Stomach (tissue), 8 donors: ENCODE measurements at regions not wholly inside any gene's neighbourhood (a gene's known extent, or its start where the extent isn't known, plus 50 kb on each side); places are given as distances from the start of the nearest gene placed in this dataset.

Experiments used
- DNase-seq, 2 donors: peaks; one replicate each; pipeline versions ENCODE4 v3.0.0 to v3.0.0-alpha.2; 2013 to 2019
- H3K27ac ChIP-seq, 5 donors: fragments of 200-600 bp in 4 of 5; sonication (generic) in 4 of 5; one replicate each; pipeline ENCODE4 v1.5.1; 2013 to 2019; ENCODE audit warnings: mild to moderate bottlenecking in 1 of 5, moderate library complexity in 1 of 5
- H3K27me3 ChIP-seq, 3 donors: fragments of 200-600 bp; sonication (generic); one replicate each; pipeline ENCODE4 v1.5.1; 2017 to 2019; ENCODE audit warnings: mixed run types in 1 of 3
- H3K36me3 ChIP-seq, 4 donors: fragments of 200-600 bp; sonication (generic); 1 replicate in 3 of 4; 2 replicates in 1 of 4; pipeline ENCODE4 v1.5.1; 2016 to 2019
- H3K4me1 ChIP-seq, 4 donors: fragments of 200-600 bp; sonication (generic); one replicate each; pipeline ENCODE4 v1.5.1; 2016 to 2019
- H3K4me3 ChIP-seq, 4 donors: fragments of 200-600 bp; sonication (generic) in 3 of 4; one replicate each; pipeline ENCODE4 v1.5.1; 2016 to 2019; ENCODE audit warnings: mild to moderate bottlenecking in 1 of 4
- H3K9me3 ChIP-seq, 4 donors: fragments of 200-600 bp; sonication (generic); one replicate each; pipeline ENCODE4 v1.5.1; 2016 to 2019
- EP300 ChIP-seq: sonication (generic); formaldehyde crosslinking; IDR thresholded peaks from one replicate; pipeline ENCODE4 v1.6.1; 2017; ENCODE audit warnings: antibody characterized with exemption
- POLR2A ChIP-seq, 4 donors: fragments of 450-650 bp; IDR thresholded peaks; one replicate each; pipeline ENCODE4 v1.6.1; 2016; ENCODE audit warnings: antibody characterized with exemption in 4 of 4, control low read depth in 2 of 4, mild to moderate bottlenecking in 1 of 4, moderate library complexity in 1 of 4
- POLR2AphosphoS5 ChIP-seq, 3 donors: sonication (generic); formaldehyde crosslinking; IDR thresholded peaks; one replicate each; pipeline ENCODE4 v1.6.1; 2016; ENCODE audit warnings: antibody characterized with exemption in 3 of 3
- WGBS, 5 donors: extraction: QIAGEN DNeasy Blood & Tissue Kit in 3 of 5; methylation state at CpG; one replicate each; pipeline versions ENCODE4 v1.1.5 to v1.1.7; 2013 to 2018; 5-methylcytosine and 5-hydroxymethylcytosine counted together
- intact Hi-C: fragments of 100-400 bp; cut with DNase I; formaldehyde crosslinking; loops from one replicate; pipeline ENCODE4 v1.15.1; 2023; ENCODE audit warnings: low total_unique reads
- TF ChIP-seq, protein P1 (sequence below), 7 experiments: fragments of 450-650 bp in 4 of 7; fragments of 200-600 bp in 3 of 7; sonication (generic) in 3 of 7; IDR thresholded peaks; one replicate each; pipeline ENCODE4 v1.5.1; 2016 to 2019; ENCODE audit warnings: antibody characterized with exemption in 7 of 7, control low read depth in 2 of 7, mild to moderate bottlenecking in 1 of 7
- donor health status: healthy with polysubstance abuse.
- donor health status: Bipolar disorder and iron deficiency.
- donor health status: healthy.

DNA sequence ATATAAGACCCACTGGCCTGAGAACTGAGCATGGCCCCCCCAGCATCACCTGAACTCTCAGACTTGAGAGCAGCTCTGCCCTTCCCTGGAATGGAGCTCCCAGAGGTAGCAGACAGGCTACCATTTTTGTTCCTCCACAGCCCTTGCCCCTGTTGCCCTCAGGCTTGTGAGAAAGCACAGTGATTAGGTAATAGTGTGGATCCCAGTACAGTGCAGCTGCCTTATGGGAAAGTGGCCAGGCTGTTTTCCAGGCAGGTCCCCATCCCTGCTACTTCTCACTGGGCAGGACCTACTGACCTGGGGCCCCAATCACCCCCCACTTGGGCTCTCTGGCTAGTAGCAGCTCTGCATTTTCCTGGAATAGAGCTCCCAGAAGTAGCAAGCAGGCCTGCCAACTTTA is 834.0 kb downstream of the DACH1 start:
- Histone ChIP-seq H3K36me3 (no peaks in the 10 kb centered on the region), H3K9me3 (peaks cover 0 to 32% (median 5%) of the 10 kb centered on the region in 4 donors), H3K4me3 (no peak overlapping the region), H3K27me3 (no peaks in the 10 kb centered on the region), H3K4me1 (no peaks in the 10 kb centered on the region), H3K27ac (no peak overlapping the region)
- DNase-seq, result no peak
- intact Hi-C loops, result no loop called here
- TF ChIP-seq EP300 (no peak), POLR2A (IDR thresholded peaks at IDR 0.05) (no peak), POLR2AphosphoS5 (IDR thresholded peaks at IDR 0.05) (no peak)
- TF ChIP-seq, protein P1, sequence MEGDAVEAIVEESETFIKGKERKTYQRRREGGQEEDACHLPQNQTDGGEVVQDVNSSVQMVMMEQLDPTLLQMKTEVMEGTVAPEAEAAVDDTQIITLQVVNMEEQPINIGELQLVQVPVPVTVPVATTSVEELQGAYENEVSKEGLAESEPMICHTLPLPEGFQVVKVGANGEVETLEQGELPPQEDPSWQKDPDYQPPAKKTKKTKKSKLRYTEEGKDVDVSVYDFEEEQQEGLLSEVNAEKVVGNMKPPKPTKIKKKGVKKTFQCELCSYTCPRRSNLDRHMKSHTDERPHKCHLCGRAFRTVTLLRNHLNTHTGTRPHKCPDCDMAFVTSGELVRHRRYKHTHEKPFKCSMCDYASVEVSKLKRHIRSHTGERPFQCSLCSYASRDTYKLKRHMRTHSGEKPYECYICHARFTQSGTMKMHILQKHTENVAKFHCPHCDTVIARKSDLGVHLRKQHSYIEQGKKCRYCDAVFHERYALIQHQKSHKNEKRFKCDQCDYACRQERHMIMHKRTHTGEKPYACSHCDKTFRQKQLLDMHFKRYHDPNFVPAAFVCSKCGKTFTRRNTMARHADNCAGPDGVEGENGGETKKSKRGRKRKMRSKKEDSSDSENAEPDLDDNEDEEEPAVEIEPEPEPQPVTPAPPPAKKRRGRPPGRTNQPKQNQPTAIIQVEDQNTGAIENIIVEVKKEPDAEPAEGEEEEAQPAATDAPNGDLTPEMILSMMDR (IDR thresholded peaks at IDR 0.05), result no peak

DNA sequence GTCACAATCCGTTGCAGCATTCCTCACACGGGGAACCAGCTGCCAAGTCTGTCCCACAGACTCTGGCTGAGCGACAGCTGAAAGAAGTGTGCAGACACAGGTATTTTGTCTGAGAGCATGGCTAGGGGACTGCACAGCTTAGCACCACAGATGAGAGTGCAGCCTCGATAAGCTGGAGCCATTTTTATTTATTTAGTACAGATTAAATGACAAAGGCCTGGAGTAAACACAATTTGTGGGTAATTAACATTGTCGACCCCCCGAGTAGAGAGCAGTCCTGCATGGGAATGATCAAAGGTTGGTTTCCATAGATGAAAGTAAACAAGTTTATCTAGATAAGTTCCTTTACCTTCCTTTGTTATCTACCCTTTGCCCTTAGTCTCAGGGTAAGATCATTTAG is 836.2 kb downstream of the DACH1 start:
- Histone ChIP-seq H3K36me3 (no peaks in the 10 kb centered on the region), H3K27me3 (no peaks in the 10 kb centered on the region), H3K9me3 (peaks cover 0 to 54% (median 8%) of the 10 kb centered on the region in 4 donors), H3K4me1 (no peaks in the 10 kb centered on the region), H3K4me3 (no peak overlapping the region), H3K27ac (no peak overlapping the region)
- DNase-seq, result no peak
- intact Hi-C loops, result no loop called here
- 23 to 53% (median 30%) methylated on average over 6 of the region's 6 CpGs for WGBS, 5 donors
- TF ChIP-seq POLR2AphosphoS5 (IDR thresholded peaks at IDR 0.05) (no peak), EP300 (no peak), POLR2A (IDR thresholded peaks at IDR 0.05) (no peak)
- TF ChIP-seq, protein P1 (IDR thresholded peaks at IDR 0.05), result no peak

DNA sequence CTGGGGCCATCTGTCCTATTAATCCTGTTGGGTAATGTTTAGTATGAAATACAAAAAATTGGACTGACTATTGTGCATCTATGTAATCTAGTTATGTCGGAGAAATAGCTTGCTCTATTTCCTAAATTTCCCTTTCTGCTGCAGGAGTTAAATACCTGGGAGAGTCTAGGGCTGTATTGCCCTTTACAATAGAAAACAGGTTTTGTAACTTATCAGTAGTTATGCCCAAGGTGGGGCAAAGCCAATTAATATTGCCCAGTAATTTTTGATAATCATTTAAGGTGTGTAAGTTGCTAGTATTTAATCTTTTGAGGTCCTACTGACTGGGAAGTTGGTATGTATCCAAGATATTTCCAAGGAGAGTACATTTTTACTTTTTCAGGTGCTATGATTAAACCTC is 838.1 kb downstream of the DACH1 start:
- Histone ChIP-seq H3K4me3 (no peak overlapping the region), H3K36me3 (no peaks in the 10 kb centered on the region), H3K27me3 (no peaks in the 10 kb centered on the region), H3K4me1 (no peaks in the 10 kb centered on the region), H3K9me3 (peaks cover 0 to 55% (median 8%) of the 10 kb centered on the region in 4 donors), H3K27ac (no peak overlapping the region)
- intact Hi-C loops, result no loop called here
- DNase-seq, result no peak
- TF ChIP-seq POLR2AphosphoS5 (IDR thresholded peaks at IDR 0.05) (no peak), EP300 (no peak), POLR2A (IDR thresholded peaks at IDR 0.05) (no peak)
- TF ChIP-seq, protein P1 (IDR thresholded peaks at IDR 0.05), result no peak
- WGBS, 5 donors, result 36 to 95% (median 95%) methylated on average over 1 of the region's 1 CpG

DNA sequence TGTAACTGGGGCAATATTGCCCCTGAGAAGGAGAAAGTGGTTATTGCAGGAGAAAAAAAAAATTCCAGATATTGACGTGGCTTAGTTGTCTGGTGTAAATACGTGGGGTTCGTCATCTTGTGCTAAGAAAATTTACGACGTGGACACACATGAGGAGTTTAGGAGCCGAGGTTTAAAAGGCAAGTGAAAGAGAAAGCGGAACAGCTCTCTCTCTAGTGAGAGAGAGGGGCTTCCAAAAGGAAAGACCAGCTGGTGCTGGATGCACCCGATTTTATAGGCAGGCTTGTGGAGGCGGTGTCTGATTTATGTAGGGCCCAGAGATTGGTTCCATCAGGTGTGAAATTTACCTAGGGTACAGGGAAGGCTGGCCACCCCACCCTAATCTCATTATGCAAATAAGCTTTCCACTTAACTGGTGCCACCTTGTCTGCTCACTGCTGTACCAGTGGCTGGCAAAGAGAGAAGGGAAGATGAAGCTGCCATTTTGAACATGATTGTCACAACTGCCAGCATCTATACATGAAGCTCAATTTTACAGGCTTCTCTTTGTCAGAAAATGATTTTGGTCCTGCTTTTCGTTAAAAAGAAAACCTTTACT is 845.1 kb downstream of the DACH1 start:
- H3K9me3 ChIP-seq, result peaks cover 0 to 13% (median 4%) of the 10 kb centered on the region in 4 donors
- no peak overlapping the region for H3K4me3 ChIP-seq
- no peak for DNase-seq
- WGBS, 5 donors, result 79 to 89% (median 84%) methylated on average over 10 of the region's 10 CpGs
- no peak for TF ChIP-seq POLR2A (IDR thresholded peaks at IDR 0.05)
- no peak for TF ChIP-seq EP300
- TF ChIP-seq POLR2AphosphoS5 (IDR thresholded peaks at IDR 0.05), result no peak
- TF ChIP-seq, protein P1 (IDR thresholded peaks at IDR 0.05), result no peak
- no peaks in the 10 kb centered on the region for H3K4me1 ChIP-seq
- no peaks in the 10 kb centered on the region for H3K27me3 ChIP-seq
- intact Hi-C loops, result no loop called here
- no peaks in the 10 kb centered on the region for H3K36me3 ChIP-seq
- H3K27ac ChIP-seq, result no peak overlapping the region
